ENCODE measurements at regions not wholly inside any gene's neighbourhood (a gene's known extent, or its start where the extent isn't known, plus 50 kb on each side); places are given as distances from the start of the nearest gene placed in this dataset.

- TF ChIP-seq POLR2A (IDR thresholded peaks at IDR 0.05; ENCODE audit: low read depth, low read length): no peak
- TF ChIP-seq POLR2AphosphoS5 (IDR thresholded peaks at IDR 0.05; ENCODE audit: low read depth, low read length): no peak
- no peak for TF ChIP-seq TAF1 (IDR thresholded peaks at IDR 0.05; ENCODE audit: low read depth, low read length)
- no peak for TF ChIP-seq PAX5 (IDR thresholded peaks at IDR 0.05; ENCODE audit: insufficient read depth, low read length, severe bottlenecking)
- no peak for TF ChIP-seq SPI1 (IDR thresholded peaks at IDR 0.05; ENCODE audit: low read depth, low read length)
Observed at GRCh38 chr5:68032216-68032762, 183.3 kb upstream of the PIK3R1 start.
